Upper lobe of left lung (tissue), 6 donors: ENCODE measurements at regions not wholly inside any gene's neighbourhood (a gene's known extent, or its start where the extent isn't known, plus 50 kb on each side); places are given as distances from the start of the nearest gene placed in this dataset.

Experiments used
- ATAC-seq, 2 donors: fragments of 200-7000 bp; cut with Tn5 transposase; one replicate each; pipeline ENCODE4 v1.9.1; 2022; ENCODE audit warnings: mild to moderate bottlenecking in 2 of 2, moderate library complexity in 2 of 2; ENCODE audit not compliant: low FRiP score in 2 of 2
- DNase-seq, 2 donors: peaks; one replicate each; pipeline ENCODE4 v3.0.0-alpha.2; 2019 to 2020
- H3K27ac ChIP-seq, 4 donors: fragments of 200-600 bp; sonication (generic); one replicate each; pipeline ENCODE4 v1.5.1; 2016 to 2019
- H3K27me3 ChIP-seq, 4 donors: fragments of 200-600 bp; sonication (generic); one replicate each; pipeline ENCODE4 v1.5.1; 2017 to 2019
- H3K36me3 ChIP-seq, 4 donors: fragments of 200-600 bp; sonication (generic); one replicate each; pipeline ENCODE4 v1.5.1; 2016 to 2019
- H3K4me1 ChIP-seq, 4 donors: fragments of 200-600 bp; sonication (generic); one replicate each; pipeline ENCODE4 v1.5.1; 2018 to 2019
- H3K4me3 ChIP-seq, 4 donors: fragments of 200-600 bp; sonication (generic); one replicate each; pipeline ENCODE4 v1.5.1; 2017 to 2019; ENCODE audit warnings: mild to moderate bottlenecking in 2 of 4, moderate library complexity in 1 of 4
- H3K9me3 ChIP-seq, 4 donors: fragments of 200-600 bp; sonication (generic); one replicate each; pipeline ENCODE4 v1.5.1; 2018 to 2019
- CTCF ChIP-seq, 6 experiments: fragments of 450-650 bp in 4 of 6; fragments of 200-600 bp in 2 of 6; sonication (generic) in 2 of 6; IDR thresholded peaks; one replicate each; pipeline ENCODE4 v1.5.1; 2016 to 2019; ENCODE audit warnings: antibody characterized with exemption in 6 of 6
- EP300 ChIP-seq, 4 donors: sonication (generic); formaldehyde crosslinking; IDR thresholded peaks; one replicate each; pipeline ENCODE4 v1.5.1; 2017; ENCODE audit warnings: antibody characterized with exemption in 4 of 4, control low read depth in 2 of 4
- POLR2A ChIP-seq, 4 donors: fragments of 450-650 bp; IDR thresholded peaks; one replicate each; pipeline ENCODE4 v1.5.1; 2016 to 2017; ENCODE audit warnings: antibody characterized with exemption in 4 of 4, mild to moderate bottlenecking in 2 of 4
- POLR2AphosphoS5 ChIP-seq, 2 donors: sonication (generic); formaldehyde crosslinking; IDR thresholded peaks; one replicate each; pipeline ENCODE4 v1.5.1; 2017; ENCODE audit warnings: antibody characterized with exemption in 2 of 2
- WGBS, 2 donors: methylation state at CpG; one replicate each; pipeline ENCODE4 v1.1.5; 2017 to 2018; 5-methylcytosine and 5-hydroxymethylcytosine counted together
- donor health status: DM: no; HTN: no; CAD: no; lungs with moderate emphysema.
- donor health status: DM: no; HTN: yes; CAD: no; lungs with severe emphysema.

- no peak for TF ChIP-seq POLR2AphosphoS5 (IDR thresholded peaks at IDR 0.05)
- no peaks in the 10 kb centered on the region for H3K9me3 ChIP-seq
- no peak overlapping the region for H3K4me3 ChIP-seq
- no peak for DNase-seq
- no peak for ATAC-seq
- whole genome bisulfite sequencing, 2 donors: 83 to 92% methylated on average over 1 of the region's 1 CpG
- no peaks in the 10 kb centered on the region for H3K27me3 ChIP-seq
- H3K27ac ChIP-seq: no peak overlapping the region
- H3K36me3 ChIP-seq: no peaks in the 10 kb centered on the region
- peaks cover 0 to 7% (median 3%) of the 10 kb centered on the region in 4 donors for H3K4me1 ChIP-seq
Measured at GRCh38 chr2:181376999-181377398, 80.2 kb upstream of the ITGA4 start.

GRCh38 chr2:181378491-181378890 is 78.7 kb upstream of the ITGA4 start:
- Histone ChIP-seq H3K4me3 (no peak overlapping the region), H3K4me1 (peaks cover 0 to 4% (median 0%) of the 10 kb centered on the region in 4 donors), H3K9me3 (no peaks in the 10 kb centered on the region), H3K36me3 (no peaks in the 10 kb centered on the region), H3K27me3 (no peaks in the 10 kb centered on the region), H3K27ac (no peak overlapping the region)
- TF ChIP-seq POLR2AphosphoS5 (IDR thresholded peaks at IDR 0.05): no peak
- no peak for TF ChIP-seq POLR2A (IDR thresholded peaks at IDR 0.05)
- TF ChIP-seq EP300 (IDR thresholded peaks at IDR 0.05): no peak
- WGBS, 2 donors: 86 to 97% methylated on average over 5 of the region's 5 CpGs
- ATAC-seq (no peak), DNase-seq (no peak)

DNA sequence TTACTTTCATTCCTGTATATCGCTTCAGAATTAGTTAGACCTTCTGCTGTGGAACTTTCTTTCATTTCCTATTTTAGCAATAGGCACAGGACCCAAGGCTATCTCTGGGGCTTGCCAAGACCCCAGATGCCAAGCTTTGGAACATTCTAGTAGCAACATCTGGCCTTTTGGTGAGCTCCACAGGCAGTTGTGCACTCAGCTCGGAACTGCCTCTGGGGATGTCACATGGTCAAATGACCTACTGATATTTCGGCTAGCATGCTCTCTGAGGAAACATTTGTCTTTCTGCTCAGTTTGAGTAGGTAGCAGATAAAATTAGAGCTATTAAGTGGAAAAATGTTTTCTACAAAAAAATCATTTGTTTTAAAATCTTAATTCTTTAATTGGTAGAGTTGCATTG is 76.6 kb upstream of the ITGA4 start:
- Histone ChIP-seq H3K27ac (no peak overlapping the region), H3K4me3 (no peak overlapping the region), H3K27me3 (no peaks in the 10 kb centered on the region), H3K9me3 (no peaks in the 10 kb centered on the region), H3K4me1 (no peaks in the 10 kb centered on the region), H3K36me3 (no peaks in the 10 kb centered on the region)
- TF ChIP-seq POLR2A (IDR thresholded peaks at IDR 0.05) (no peak), EP300 (IDR thresholded peaks at IDR 0.05) (no peak), CTCF (IDR thresholded peaks at IDR 0.05) (no peak), POLR2AphosphoS5 (IDR thresholded peaks at IDR 0.05) (no peak)
- WGBS, 2 donors: 85 to 87% methylated on average over 3 of the region's 3 CpGs
- ATAC-seq (no peak), DNase-seq (no peak)

GRCh38 chr2:181384923-181385322 is 72.3 kb upstream of the ITGA4 start:
- H3K4me1 ChIP-seq: no peaks in the 10 kb centered on the region
- no peak overlapping the region for H3K27ac ChIP-seq
- no peak for DNase-seq
- no peak for ATAC-seq
- H3K27me3 ChIP-seq: no peaks in the 10 kb centered on the region
- no peaks in the 10 kb centered on the region for H3K36me3 ChIP-seq
- TF ChIP-seq EP300 (IDR thresholded peaks at IDR 0.05) (no peak), CTCF (IDR thresholded peaks at IDR 0.05) (no peak), POLR2A (IDR thresholded peaks at IDR 0.05) (no peak), POLR2AphosphoS5 (IDR thresholded peaks at IDR 0.05) (no peak)
- H3K4me3 ChIP-seq: no peak overlapping the region
- WGBS, 2 donors: 90 to 95% methylated on average over 2 of the region's 2 CpGs
- H3K9me3 ChIP-seq: no peaks in the 10 kb centered on the region

DNA sequence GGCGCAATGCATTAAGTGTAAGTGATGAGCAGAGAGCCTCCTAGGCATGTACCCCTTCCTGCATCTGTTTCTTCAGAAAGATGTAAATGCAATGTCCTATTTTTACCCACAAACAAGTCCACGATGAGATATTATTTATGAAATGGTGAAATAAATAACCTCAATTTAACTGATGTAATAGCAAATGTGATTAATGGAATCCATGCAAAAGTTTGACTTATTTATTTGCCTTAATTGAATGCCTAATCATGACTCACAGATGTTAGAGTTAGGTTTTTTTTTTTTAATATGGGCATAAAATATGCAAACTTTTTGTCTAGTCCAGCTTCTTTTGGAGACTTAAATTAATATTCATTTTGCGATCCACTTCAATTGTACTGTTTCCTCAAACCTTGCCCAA is 67.7 kb upstream of the ITGA4 start:
- DNase-seq (no peak), ATAC-seq (no peak)
- peaks cover 4 to 14% (median 5%) of the 10 kb centered on the region in 4 donors for H3K4me1 ChIP-seq
- no peak overlapping the region for H3K4me3 ChIP-seq
- no peak overlapping the region for H3K27ac ChIP-seq
- H3K36me3 ChIP-seq: no peaks in the 10 kb centered on the region
- 77% methylated on average over 3 of the region's 3 CpGs for WGBS, 2 donors
- no peaks in the 10 kb centered on the region for H3K27me3 ChIP-seq
- no peak for TF ChIP-seq EP300 (IDR thresholded peaks at IDR 0.05)
- no peak for TF ChIP-seq POLR2AphosphoS5 (IDR thresholded peaks at IDR 0.05)
- TF ChIP-seq POLR2A (IDR thresholded peaks at IDR 0.05): no peak
- no peak for TF ChIP-seq CTCF (IDR thresholded peaks at IDR 0.05)
- no peaks in the 10 kb centered on the region for H3K9me3 ChIP-seq

- no peaks in the 10 kb centered on the region for H3K9me3 ChIP-seq
- H3K27me3 ChIP-seq: no peaks in the 10 kb centered on the region
- 2 to 6% methylated on average over 1 of the region's 1 CpG for WGBS, 2 donors
- H3K27ac ChIP-seq: peak overlapping the region in 2 of 4 donors; percentile 21 to 74
- H3K4me3 ChIP-seq: peak overlapping the region in 1 of 4 donors; percentile 14
- no peaks in the 10 kb centered on the region for H3K36me3 ChIP-seq
- DNase-seq (no peak), ATAC-seq (peak; percentile 51 to 87)
- TF ChIP-seq CTCF (IDR thresholded peaks at IDR 0.05): no peak
- no peak for TF ChIP-seq POLR2AphosphoS5 (IDR thresholded peaks at IDR 0.05)
- no peak for TF ChIP-seq EP300 (IDR thresholded peaks at IDR 0.05)
- TF ChIP-seq POLR2A (IDR thresholded peaks at IDR 0.05): no peak
- peaks cover 4 to 17% (median 9%) of the 10 kb centered on the region in 4 donors for H3K4me1 ChIP-seq
Measured at GRCh38 chr2:181393472-181393871, 63.7 kb upstream of the ITGA4 start.
